IPS-20b (cell line): ENCODE measurements at regions not wholly inside any gene's neighbourhood (a gene's known extent, or its start where the extent isn't known, plus 50 kb on each side); places are given as distances from the start of the nearest gene placed in this dataset.

Experiments used
- H3K27ac ChIP-seq: one replicate; pipeline ENCODE4 v1.5.1; 2013; ENCODE audit warnings: low read length
- H3K27me3 ChIP-seq: 2 replicates; pipeline ENCODE4 v1.6.1; 2013; ENCODE audit warnings: mild to moderate bottlenecking, low read length, inconsistent platforms; ENCODE audit not compliant: insufficient read depth
- H3K36me3 ChIP-seq: 2 replicates; pipeline ENCODE4 v1.6.1; 2013; ENCODE audit warnings: low read depth, mild to moderate bottlenecking, inconsistent platforms, low read length, moderate library complexity; ENCODE audit not compliant: insufficient read depth
- H3K4me1 ChIP-seq: 2 replicates; pipeline ENCODE4 v1.6.1; 2013; ENCODE audit warnings: mild to moderate bottlenecking, control low read depth, inconsistent platforms, low read length, moderate library complexity; ENCODE audit not compliant: insufficient read depth
- H3K4me3 ChIP-seq: 2 replicates; pipeline ENCODE4 v1.5.1; 2013; ENCODE audit warnings: mild to moderate bottlenecking, low read length, inconsistent platforms
- H3K9ac ChIP-seq: 2 replicates; pipeline ENCODE4 v1.6.1; 2013; ENCODE audit warnings: low read depth, mild to moderate bottlenecking, inconsistent platforms, low read length, moderate library complexity
- H3K9me3 ChIP-seq: 2 replicates; pipeline ENCODE4 v1.6.1; 2013; ENCODE audit warnings: mild to moderate bottlenecking, low read depth, low read length, inconsistent platforms; ENCODE audit not compliant: insufficient read depth

GRCh38 chr3:186487819-186488218 is 56.4 kb downstream of the CRYGS start:
- Histone ChIP-seq H3K36me3 (no peaks in the 10 kb centered on the region), H3K9me3 (no peaks in the 10 kb centered on the region), H3K4me1 (peaks cover 4% of the 10 kb centered on the region; the same call in 1 of the 2 replicates), H3K9ac (no peak overlapping the region), H3K27me3 (no peaks in the 10 kb centered on the region), H3K4me3 (no peak overlapping the region), H3K27ac (no peak overlapping the region)

GRCh38 chr3:186487037-186487436 is 57.1 kb downstream of the CRYGS start:
- H3K4me1 ChIP-seq, result peaks cover 4% of the 10 kb centered on the region; the same call in 1 of the 2 replicates
- no peak overlapping the region for H3K4me3 ChIP-seq
- H3K9ac ChIP-seq, result no peak overlapping the region
- H3K27ac ChIP-seq, result no peak overlapping the region
- no peaks in the 10 kb centered on the region for H3K36me3 ChIP-seq
- H3K9me3 ChIP-seq, result no peaks in the 10 kb centered on the region
- H3K27me3 ChIP-seq, result no peaks in the 10 kb centered on the region

- H3K4me1 ChIP-seq, result peaks cover 4% of the 10 kb centered on the region; the same call in 1 of the 2 replicates
- no peaks in the 10 kb centered on the region for H3K9me3 ChIP-seq
- H3K9ac ChIP-seq, result no peak overlapping the region
- no peaks in the 10 kb centered on the region for H3K27me3 ChIP-seq
- no peak overlapping the region for H3K27ac ChIP-seq
- H3K36me3 ChIP-seq, result no peaks in the 10 kb centered on the region
- no peak overlapping the region for H3K4me3 ChIP-seq
Measured at GRCh38 chr3:186483611-186484340, 60.4 kb downstream of the CRYGS start.

GRCh38 chr3:186481526-186481925 is 62.7 kb downstream of the CRYGS start:
- H3K27me3 ChIP-seq, result no peaks in the 10 kb centered on the region
- no peak overlapping the region for H3K4me3 ChIP-seq
- H3K36me3 ChIP-seq, result no peaks in the 10 kb centered on the region
- H3K27ac ChIP-seq, result no peak overlapping the region
- no peak overlapping the region for H3K9ac ChIP-seq
- no peaks in the 10 kb centered on the region for H3K9me3 ChIP-seq
- H3K4me1 ChIP-seq, result no peaks in the 10 kb centered on the region

GRCh38 chr3:186477876-186478275 is 66.3 kb downstream of the CRYGS start:
- Histone ChIP-seq H3K36me3 (no peaks in the 10 kb centered on the region), H3K9me3 (no peaks in the 10 kb centered on the region), H3K27me3 (no peaks in the 10 kb centered on the region), H3K27ac (no peak overlapping the region), H3K4me3 (no peak overlapping the region), H3K9ac (no peak overlapping the region), H3K4me1 (no peaks in the 10 kb centered on the region)

GRCh38 chr3:186477033-186477432 is 67.1 kb downstream of the CRYGS start:
- Histone ChIP-seq H3K36me3 (no peaks in the 10 kb centered on the region), H3K9ac (no peak overlapping the region), H3K27me3 (no peaks in the 10 kb centered on the region), H3K4me1 (no peaks in the 10 kb centered on the region), H3K4me3 (no peak overlapping the region), H3K27ac (no peak overlapping the region), H3K9me3 (no peaks in the 10 kb centered on the region)

GRCh38 chr3:186476541-186476940 is 67.6 kb downstream of the CRYGS start:
- Histone ChIP-seq H3K36me3 (no peaks in the 10 kb centered on the region), H3K9me3 (no peaks in the 10 kb centered on the region), H3K9ac (no peak overlapping the region), H3K27ac (no peak overlapping the region), H3K27me3 (no peaks in the 10 kb centered on the region), H3K4me3 (no peak overlapping the region), H3K4me1 (no peaks in the 10 kb centered on the region)

GRCh38 chr3:186476044-186476468 is 68.1 kb downstream of the CRYGS start:
- Histone ChIP-seq H3K9me3 (no peaks in the 10 kb centered on the region), H3K27me3 (no peaks in the 10 kb centered on the region), H3K4me3 (no peak overlapping the region), H3K4me1 (no peaks in the 10 kb centered on the region), H3K27ac (no peak overlapping the region), H3K36me3 (no peaks in the 10 kb centered on the region), H3K9ac (no peak overlapping the region)

- Histone ChIP-seq H3K4me1 (no peaks in the 10 kb centered on the region), H3K27me3 (no peaks in the 10 kb centered on the region), H3K36me3 (no peaks in the 10 kb centered on the region), H3K4me3 (no peak overlapping the region), H3K27ac (no peak overlapping the region), H3K9ac (no peak overlapping the region), H3K9me3 (no peaks in the 10 kb centered on the region)
Measured at GRCh38 chr3:186473166-186473565, 71.0 kb downstream of the CRYGS start.

GRCh38 chr3:186472456-186473008 is 71.6 kb downstream of the CRYGS start:
- Histone ChIP-seq H3K4me3 (no peak overlapping the region), H3K4me1 (no peaks in the 10 kb centered on the region), H3K36me3 (no peaks in the 10 kb centered on the region), H3K9ac (no peak overlapping the region), H3K27ac (no peak overlapping the region), H3K27me3 (no peaks in the 10 kb centered on the region), H3K9me3 (no peaks in the 10 kb centered on the region)

- Histone ChIP-seq H3K4me3 (no peak overlapping the region), H3K27me3 (no peaks in the 10 kb centered on the region), H3K9ac (no peak overlapping the region), H3K36me3 (no peaks in the 10 kb centered on the region), H3K9me3 (no peaks in the 10 kb centered on the region), H3K27ac (no peak overlapping the region), H3K4me1 (no peaks in the 10 kb centered on the region)
Measured at GRCh38 chr3:186471771-186472170, 72.4 kb downstream of the CRYGS start.

GRCh38 chr3:186469525-186469924 is 74.7 kb downstream of the CRYGS start:
- Histone ChIP-seq H3K4me3 (no peak overlapping the region), H3K9me3 (no peaks in the 10 kb centered on the region), H3K27ac (no peak overlapping the region), H3K9ac (no peak overlapping the region), H3K4me1 (no peaks in the 10 kb centered on the region), H3K36me3 (no peaks in the 10 kb centered on the region), H3K27me3 (no peaks in the 10 kb centered on the region)
